Esophagus muscularis mucosa (tissue), 4 donors: ENCODE measurements at regions not wholly inside any gene's neighbourhood (a gene's known extent, or its start where the extent isn't known, plus 50 kb on each side); places are given as distances from the start of the nearest gene placed in this dataset.

Experiments
- DNase-seq: peaks from one replicate; pipeline ENCODE4 v3.0.0-alpha.2; 2017; ENCODE audit errors: extremely low spot score
- H3K27ac ChIP-seq, 4 donors: fragments of 200-600 bp; sonication (generic); replicated peaks in 1 of 4; 1 replicate in 3 of 4; 2 replicates in 1 of 4; pipeline ENCODE4 v1.5.1; 2016 to 2019; ENCODE audit warnings: mild to moderate bottlenecking in 1 of 4
- H3K27me3 ChIP-seq, 4 donors: fragments of 200-600 bp; sonication (generic); one replicate each; pipeline versions ENCODE4 v1.5.1 to v1.6.0; 2016 to 2019
- H3K36me3 ChIP-seq, 4 donors: fragments of 200-600 bp; sonication (generic); one replicate each; pipeline ENCODE4 v1.5.1; 2016 to 2019
- H3K4me1 ChIP-seq, 4 donors: fragments of 200-600 bp; sonication (generic); one replicate each; pipeline ENCODE4 v1.5.1; 2016 to 2019
- H3K4me3 ChIP-seq, 4 donors: fragments of 200-600 bp; sonication (generic); 1 replicate in 2 of 4; 2 replicates in 2 of 4; pipeline ENCODE4 v1.5.1; 2016 to 2019; ENCODE audit warnings: mild to moderate bottlenecking in 4 of 4, moderate library complexity in 1 of 4
- H3K9me3 ChIP-seq, 4 donors: fragments of 200-600 bp; sonication (generic); 1 replicate in 3 of 4; 2 replicates in 1 of 4; pipeline ENCODE4 v1.5.1; 2016 to 2019
- EP300 ChIP-seq: sonication (generic); formaldehyde crosslinking; IDR thresholded peaks from one replicate; pipeline ENCODE4 v1.6.1; 2017; ENCODE audit warnings: antibody characterized with exemption
- POLR2A ChIP-seq: fragments of 450-650 bp; IDR thresholded peaks from one replicate; pipeline ENCODE4 v1.6.1; 2017; ENCODE audit warnings: antibody characterized with exemption, moderate library complexity, mild to moderate bottlenecking, low read depth
- POLR2AphosphoS5 ChIP-seq, 2 donors: sonication (generic); formaldehyde crosslinking; IDR thresholded peaks; one replicate each; pipeline ENCODE4 v1.6.1; 2017; ENCODE audit warnings: antibody characterized with exemption in 2 of 2
- WGBS: methylation state at CpG from one replicate; pipeline ENCODE4 v1.1.5; 2018; 5-methylcytosine and 5-hydroxymethylcytosine counted together
- intact Hi-C: fragments of 100-400 bp; cut with DNase I; formaldehyde crosslinking; loops from one replicate; pipeline ENCODE4 v1.15.1; 2023
- TF ChIP-seq, protein P1 (sequence below), 3 experiments: fragments of 200-600 bp in 2 of 3; fragments of 450-650 bp in 1 of 3; sonication (generic) in 2 of 3; IDR thresholded peaks; one replicate each; pipeline ENCODE4 v1.5.1; 2017 to 2019; ENCODE audit warnings: antibody characterized with exemption in 3 of 3, mild to moderate bottlenecking in 2 of 3, moderate library complexity in 1 of 3

GRCh38 chr10:2813693-2814092 lies 253.7 kb upstream of the PFKP start:
- H3K27me3 ChIP-seq = no peaks in the 10 kb centered on the region
- peaks cover 0 to 19% (median 17%) of the 10 kb centered on the region in 4 donors for H3K4me1 ChIP-seq
- H3K9me3 ChIP-seq = no peaks in the 10 kb centered on the region
- TF ChIP-seq, protein P1, sequence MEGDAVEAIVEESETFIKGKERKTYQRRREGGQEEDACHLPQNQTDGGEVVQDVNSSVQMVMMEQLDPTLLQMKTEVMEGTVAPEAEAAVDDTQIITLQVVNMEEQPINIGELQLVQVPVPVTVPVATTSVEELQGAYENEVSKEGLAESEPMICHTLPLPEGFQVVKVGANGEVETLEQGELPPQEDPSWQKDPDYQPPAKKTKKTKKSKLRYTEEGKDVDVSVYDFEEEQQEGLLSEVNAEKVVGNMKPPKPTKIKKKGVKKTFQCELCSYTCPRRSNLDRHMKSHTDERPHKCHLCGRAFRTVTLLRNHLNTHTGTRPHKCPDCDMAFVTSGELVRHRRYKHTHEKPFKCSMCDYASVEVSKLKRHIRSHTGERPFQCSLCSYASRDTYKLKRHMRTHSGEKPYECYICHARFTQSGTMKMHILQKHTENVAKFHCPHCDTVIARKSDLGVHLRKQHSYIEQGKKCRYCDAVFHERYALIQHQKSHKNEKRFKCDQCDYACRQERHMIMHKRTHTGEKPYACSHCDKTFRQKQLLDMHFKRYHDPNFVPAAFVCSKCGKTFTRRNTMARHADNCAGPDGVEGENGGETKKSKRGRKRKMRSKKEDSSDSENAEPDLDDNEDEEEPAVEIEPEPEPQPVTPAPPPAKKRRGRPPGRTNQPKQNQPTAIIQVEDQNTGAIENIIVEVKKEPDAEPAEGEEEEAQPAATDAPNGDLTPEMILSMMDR (IDR thresholded peaks at IDR 0.05) = no peak
- TF ChIP-seq POLR2A = no peak
- no peak for TF ChIP-seq EP300
- no peak for TF ChIP-seq POLR2AphosphoS5 (IDR thresholded peaks at IDR 0.05)
- WGBS = 94% methylated on average over 7 of the region's 7 CpGs
- H3K4me3 ChIP-seq = no peak overlapping the region
- DNase-seq = peak; percentile 75
- intact Hi-C loops = no loop called here
- H3K27ac ChIP-seq = no peak overlapping the region
- no peaks in the 10 kb centered on the region for H3K36me3 ChIP-seq

GRCh38 chr10:2813286-2813685 lies 254.1 kb upstream of the PFKP start:
- no peaks in the 10 kb centered on the region for H3K36me3 ChIP-seq
- H3K27ac ChIP-seq = no peak overlapping the region
- no peaks in the 10 kb centered on the region for H3K9me3 ChIP-seq
- intact Hi-C loops = no loop called here
- DNase-seq = peak; percentile 50
- H3K4me1 ChIP-seq = peaks cover 0 to 15% (median 13%) of the 10 kb centered on the region in 4 donors
- H3K4me3 ChIP-seq = no peak overlapping the region
- TF ChIP-seq, protein P1 (IDR thresholded peaks at IDR 0.05) = no peak
- no peak for TF ChIP-seq POLR2A
- no peak for TF ChIP-seq EP300
- no peak for TF ChIP-seq POLR2AphosphoS5 (IDR thresholded peaks at IDR 0.05)
- H3K27me3 ChIP-seq = no peaks in the 10 kb centered on the region
- WGBS = 84% methylated on average over 8 of the region's 8 CpGs

DNA sequence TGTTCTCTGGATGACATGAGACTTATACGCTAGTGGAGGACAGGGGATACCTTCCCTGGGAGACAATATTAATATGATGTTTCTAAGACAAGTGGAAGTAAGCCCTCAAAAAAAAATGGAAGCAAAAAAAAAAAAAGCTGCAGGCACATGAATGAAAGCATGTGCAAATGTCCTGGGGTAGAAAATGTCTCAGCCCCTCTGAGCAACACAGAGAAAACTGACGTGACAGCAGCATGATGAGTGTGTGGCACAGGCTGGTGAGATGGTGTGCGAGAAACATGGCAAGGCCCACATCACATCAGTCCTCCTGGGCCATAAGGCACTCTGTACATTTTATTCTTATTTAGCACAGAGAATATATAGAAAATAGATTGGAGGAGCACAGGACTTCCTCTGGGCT lies 254.7 kb upstream of the PFKP start:
- H3K4me3 ChIP-seq = no peak overlapping the region
- intact Hi-C loops = no loop called here
- H3K36me3 ChIP-seq = no peaks in the 10 kb centered on the region
- TF ChIP-seq POLR2A = no peak
- no peak for TF ChIP-seq POLR2AphosphoS5 (IDR thresholded peaks at IDR 0.05)
- TF ChIP-seq, protein P1 (IDR thresholded peaks at IDR 0.05) = no peak
- no peak overlapping the region for H3K27ac ChIP-seq
- H3K9me3 ChIP-seq = no peaks in the 10 kb centered on the region
- peaks cover 0 to 8% (median 7%) of the 10 kb centered on the region in 4 donors for H3K4me1 ChIP-seq
- 94% methylated on average over 3 of the region's 3 CpGs for WGBS
- no peak for DNase-seq
- no peaks in the 10 kb centered on the region for H3K27me3 ChIP-seq

GRCh38 chr10:2800178-2800577 lies 267.2 kb upstream of the PFKP start:
- no peak for DNase-seq
- H3K27ac ChIP-seq = no peak overlapping the region
- H3K27me3 ChIP-seq = peaks cover 0 to 13% (median 0%) of the 10 kb centered on the region in 4 donors
- TF ChIP-seq, protein P1 (IDR thresholded peaks at IDR 0.05) = no peak
- TF ChIP-seq EP300 (no peak), POLR2AphosphoS5 (IDR thresholded peaks at IDR 0.05) (no peak), POLR2A (no peak)
- intact Hi-C loops = no loop called here
- peaks cover 0 to 12% (median 4%) of the 10 kb centered on the region in 4 donors for H3K9me3 ChIP-seq
- H3K36me3 ChIP-seq = no peaks in the 10 kb centered on the region
- H3K4me3 ChIP-seq = no peak overlapping the region
- no peaks in the 10 kb centered on the region for H3K4me1 ChIP-seq
- WGBS = 69% methylated on average over 5 of the region's 5 CpGs

DNA sequence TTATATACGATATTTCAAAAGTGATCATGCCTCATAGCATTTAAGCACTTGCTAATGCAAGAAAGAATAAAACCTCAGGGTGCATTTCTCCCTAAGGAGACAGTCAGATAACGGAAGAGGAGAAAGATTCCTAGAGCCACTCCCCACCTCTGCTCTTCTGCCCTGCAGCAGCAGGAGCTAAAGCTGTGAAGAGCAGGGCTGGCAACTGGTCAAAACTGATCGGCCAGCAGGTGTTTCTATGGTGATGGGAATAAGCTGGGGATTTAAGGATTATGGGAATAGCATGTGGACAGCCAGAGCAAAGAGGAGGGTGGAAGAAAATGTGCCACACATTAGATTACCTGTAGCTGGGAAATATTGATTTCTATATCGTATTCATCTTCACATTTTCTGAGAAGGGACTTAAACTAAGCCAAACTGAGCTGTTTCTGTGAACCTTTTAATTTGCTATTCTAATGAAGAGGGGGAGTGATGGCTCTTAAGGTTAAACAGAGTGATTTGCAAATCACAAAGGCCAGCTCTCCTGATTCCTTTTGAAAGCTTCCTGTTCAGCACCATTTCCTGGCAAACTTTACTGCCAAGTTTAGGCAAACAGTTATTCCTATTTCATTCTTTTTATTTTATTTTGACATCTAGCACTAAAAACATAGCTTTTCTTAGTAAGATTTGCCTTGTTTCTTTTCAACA lies 268.9 kb upstream of the PFKP start:
- TF ChIP-seq, protein P1 (IDR thresholded peaks at IDR 0.05) = no peak
- TF ChIP-seq POLR2AphosphoS5 (IDR thresholded peaks at IDR 0.05) = no peak
- TF ChIP-seq POLR2A = no peak
- TF ChIP-seq EP300 = no peak
- Histone ChIP-seq H3K4me3 (no peak overlapping the region), H3K4me1 (no peaks in the 10 kb centered on the region), H3K27me3 (peaks cover 0 to 13% (median 0%) of the 10 kb centered on the region in 4 donors), H3K9me3 (peaks cover 0 to 12% (median 5%) of the 10 kb centered on the region in 4 donors), H3K36me3 (no peaks in the 10 kb centered on the region), H3K27ac (no peak overlapping the region)
- WGBS = 45% methylated on average over 4 of the region's 4 CpGs
- no peak for DNase-seq
- intact Hi-C loops = no loop called here
